ENCODE measurements at regions not wholly inside any gene's neighbourhood (a gene's known extent, or its start where the extent isn't known, plus 50 kb on each side); places are given as distances from the start of the nearest gene placed in this dataset.

DNA sequence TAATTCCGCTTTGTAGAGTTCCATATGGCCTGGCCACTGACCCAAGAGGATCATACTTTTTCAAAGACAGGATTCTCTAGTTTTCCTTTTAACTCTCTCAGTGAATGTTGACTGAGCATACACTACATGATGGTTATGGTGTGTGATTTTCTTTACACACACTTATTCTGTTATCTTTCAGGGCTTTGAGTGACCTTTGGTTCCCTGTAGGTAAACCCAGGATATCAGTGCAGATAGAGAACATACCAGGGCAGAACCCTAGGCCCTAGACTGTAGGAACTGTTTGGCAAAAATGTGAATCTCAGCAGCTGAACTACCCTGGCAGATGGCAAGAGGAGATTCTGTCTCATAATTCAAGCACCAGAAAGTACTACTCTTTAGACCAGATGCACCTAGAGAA, 159.6 kb downstream of the KCNA5 start:
- TF ChIP-seq CTCF (IDR thresholded peaks at IDR 0.05), result no peak
- TF ChIP-seq POLR2A (IDR thresholded peaks at IDR 0.05), result no peak
- intact Hi-C loops (cut with DNase I), result no loop called here
- 0% methylated on average over 1 of the region's 1 CpG for WGBS, 3 donors
- DNase-seq, result no peak
- Histone ChIP-seq H3K36me3 (no peaks in the 10 kb centered on the region), H3K9me3 (no peaks in the 10 kb centered on the region), H3K4me3 (no peak overlapping the region), H3K27me3 (no peaks in the 10 kb centered on the region), H3K27ac (no peak overlapping the region), H3K4me1 (ENCODE audit: insufficient read depth) (no peaks in the 10 kb centered on the region)

DNA sequence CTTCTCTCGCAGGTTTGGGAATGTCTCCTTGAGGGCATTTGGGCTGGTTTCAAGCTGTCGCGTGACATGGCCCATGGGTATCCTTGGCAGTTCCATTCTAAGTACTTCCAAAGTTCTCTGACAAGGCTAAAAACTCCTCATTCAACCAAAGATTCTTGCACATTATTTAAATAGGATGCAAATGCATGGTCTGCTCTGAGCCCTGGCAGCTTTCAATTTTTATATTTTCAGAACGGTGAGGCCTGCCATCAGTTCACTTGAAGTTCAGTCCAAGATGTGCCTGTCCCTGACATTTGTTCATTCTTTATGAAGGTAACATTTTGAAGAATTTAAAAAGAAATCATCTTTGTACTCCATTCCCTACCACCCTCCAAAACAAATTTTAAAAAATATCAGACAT, 160.0 kb downstream of the KCNA5 start:
- Histone ChIP-seq H3K9me3 (no peaks in the 10 kb centered on the region), H3K27me3 (no peaks in the 10 kb centered on the region), H3K36me3 (no peaks in the 10 kb centered on the region), H3K4me1 (ENCODE audit: insufficient read depth) (no peaks in the 10 kb centered on the region), H3K4me3 (no peak overlapping the region), H3K27ac (no peak overlapping the region)
- intact Hi-C loops (cut with DNase I), result no loop called here
- 84 to 88% (median 87%) methylated on average over 4 of the region's 4 CpGs for WGBS, 3 donors
- DNase-seq, result no peak
- TF ChIP-seq POLR2A (IDR thresholded peaks at IDR 0.05) (no peak), CTCF (IDR thresholded peaks at IDR 0.05) (no peak), EP300 (IDR thresholded peaks at IDR 0.05) (no peak)

DNA sequence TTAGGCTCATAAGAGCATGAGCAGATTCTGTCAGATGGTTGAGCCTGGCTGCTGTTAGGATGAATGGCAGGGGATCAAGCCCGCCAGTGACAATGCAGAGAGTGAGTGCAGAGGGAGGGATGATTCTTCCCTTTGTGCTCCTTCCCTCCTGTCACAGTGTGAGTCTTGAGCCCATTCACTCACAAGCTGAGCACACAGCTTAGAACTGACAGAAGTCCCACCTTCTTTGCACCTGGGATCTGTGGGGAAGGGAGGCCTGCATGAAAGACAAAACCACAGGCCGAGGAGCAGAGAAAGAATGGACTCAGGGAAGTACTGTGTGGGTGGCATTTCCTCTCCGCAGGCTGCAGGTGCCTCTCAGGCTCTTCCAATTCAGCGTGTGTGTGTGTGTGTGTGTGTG, 160.6 kb downstream of the KCNA5 start:
- intact Hi-C loops (cut with DNase I), result no loop called here

DNA sequence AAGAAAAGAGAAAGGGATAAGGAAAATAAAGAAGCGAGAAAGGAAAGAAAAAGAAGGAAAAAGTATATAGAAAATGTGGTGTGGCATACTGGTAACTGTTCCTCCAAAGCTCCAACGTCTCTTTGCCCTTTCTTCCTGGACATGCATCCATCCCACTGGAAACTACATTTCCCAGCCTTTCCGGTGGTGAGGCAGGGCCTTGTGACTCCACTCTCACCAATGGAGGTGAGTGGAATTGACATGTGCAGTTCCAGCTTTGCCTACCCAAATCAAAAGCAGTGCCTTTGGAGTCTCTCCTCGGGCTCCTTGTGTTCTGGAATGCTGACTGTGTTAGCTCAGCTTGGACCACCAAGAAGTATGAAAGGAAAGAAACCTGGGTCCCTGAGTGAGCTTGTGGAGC, 161.2 kb downstream of the KCNA5 start:
- Histone ChIP-seq H3K27ac (no peak overlapping the region), H3K27me3 (no peaks in the 10 kb centered on the region), H3K4me3 (no peak overlapping the region), H3K4me1 (ENCODE audit: insufficient read depth) (no peaks in the 10 kb centered on the region), H3K36me3 (no peaks in the 10 kb centered on the region), H3K9me3 (no peaks in the 10 kb centered on the region)
- intact Hi-C loops (cut with DNase I), result no loop called here
- DNase-seq, result no peak
- WGBS, 3 donors, result 76 to 77% (median 77%) methylated on average over 4 of the region's 4 CpGs
- no peak for TF ChIP-seq EP300 (IDR thresholded peaks at IDR 0.05)
- TF ChIP-seq POLR2A (IDR thresholded peaks at IDR 0.05), result no peak
- TF ChIP-seq CTCF (IDR thresholded peaks at IDR 0.05), result no peak

More for the DNA sequence above, 160.6 kb downstream of the KCNA5 start:
- WGBS, 3 donors, result 55 to 67% (median 58%) methylated on average over 4 of the region's 4 CpGs
- no peak overlapping the region for H3K4me3 ChIP-seq
- no peaks in the 10 kb centered on the region for H3K27me3 ChIP-seq
- no peaks in the 10 kb centered on the region for H3K4me1 ChIP-seq (ENCODE audit: insufficient read depth)
- no peak for TF ChIP-seq CTCF (IDR thresholded peaks at IDR 0.05)
- no peak for TF ChIP-seq POLR2A (IDR thresholded peaks at IDR 0.05)
- no peak for TF ChIP-seq EP300 (IDR thresholded peaks at IDR 0.05)
- H3K9me3 ChIP-seq, result no peaks in the 10 kb centered on the region
- DNase-seq, result no peak
- no peak overlapping the region for H3K27ac ChIP-seq
- H3K36me3 ChIP-seq, result no peaks in the 10 kb centered on the region

Data from ovary (tissue), 7 donors.